ENCODE measurements at regions not wholly inside any gene's neighbourhood (a gene's known extent, or its start where the extent isn't known, plus 50 kb on each side); places are given as distances from the start of the nearest gene placed in this dataset.

- TF ChIP-seq CTCF (IDR thresholded peaks at IDR 0.05): no peak
- no peak for TF ChIP-seq EZH2 (IDR thresholded peaks at IDR 0.05; ENCODE audit: borderline replicate concordance, insufficient read depth, low read depth, low read length, poor library complexity, severe bottlenecking)
Measured at GRCh38 chr7:13286916-13287315, 599.5 kb downstream of the ARL4A start.
